Neural cell (in vitro differentiated cells): ENCODE measurements at regions not wholly inside any gene's neighbourhood (a gene's known extent, or its start where the extent isn't known, plus 50 kb on each side); places are given as distances from the start of the nearest gene placed in this dataset.

ENCODE experiments used
- EP300 ChIP-seq: fragments of 450-650 bp; conservative IDR thresholded peaks from 2 replicates; pipeline ENCODE4 v1.6.1; 2014; ENCODE audit warnings: antibody characterized with exemption, mild to moderate bottlenecking, moderate library complexity; ENCODE audit not compliant: poor library complexity, severe bottlenecking
- EZH2 ChIP-seq: fragments of 200-600, 300-800 bp; shearing (Covaris generic), sonication (generic); IDR thresholded peaks from 2 replicates; pipeline ENCODE4 v1.6.1; 2014; ENCODE audit warnings: antibody characterized with exemption, low read length, borderline replicate concordance, mild to moderate bottlenecking; ENCODE audit not compliant: insufficient read depth, poor library complexity, severe bottlenecking
- POLR2AphosphoS5 ChIP-seq: IDR thresholded peaks from 2 replicates; pipeline ENCODE4 v1.6.1; 2012
- RAD21 ChIP-seq: fragments of 450-650 bp; conservative IDR thresholded peaks from 2 replicates; pipeline ENCODE4 v1.6.1; 2014; ENCODE audit warnings: antibody characterized with exemption, mild to moderate bottlenecking, moderate library complexity
- TAF1 ChIP-seq: IDR thresholded peaks from 2 replicates; pipeline ENCODE4 v1.6.1; 2012; ENCODE audit warnings: low read depth
- TF ChIP-seq, protein P1 (sequence below): fragments of 450-650 bp; IDR thresholded peaks from 2 replicates; pipeline ENCODE4 v1.5.1; 2014; ENCODE audit warnings: antibody characterized with exemption, mild to moderate bottlenecking, moderate library complexity; ENCODE audit not compliant: poor library complexity, severe bottlenecking

DNA sequence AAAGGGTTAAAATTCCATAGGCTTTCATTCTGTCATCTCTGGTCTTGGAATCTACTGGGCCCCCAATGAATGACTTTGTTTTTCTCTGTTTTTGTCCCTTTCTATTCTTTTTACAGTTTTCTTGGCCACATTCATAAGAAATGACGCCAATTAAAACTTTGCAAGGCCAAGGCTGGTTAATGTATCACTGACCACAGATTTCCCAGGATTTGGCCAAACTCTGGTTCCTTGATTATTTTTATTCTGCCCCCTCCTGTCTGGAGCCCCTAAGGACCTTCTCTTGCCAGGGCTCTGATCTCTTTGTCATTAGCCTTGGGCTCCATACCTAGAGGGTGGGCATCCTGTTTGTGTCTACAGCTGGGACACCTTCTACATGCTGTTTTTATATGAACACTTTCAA is 388.9 kb upstream of the PAPPA start:
- TF ChIP-seq TAF1, result no peak
- TF ChIP-seq, protein P1, sequence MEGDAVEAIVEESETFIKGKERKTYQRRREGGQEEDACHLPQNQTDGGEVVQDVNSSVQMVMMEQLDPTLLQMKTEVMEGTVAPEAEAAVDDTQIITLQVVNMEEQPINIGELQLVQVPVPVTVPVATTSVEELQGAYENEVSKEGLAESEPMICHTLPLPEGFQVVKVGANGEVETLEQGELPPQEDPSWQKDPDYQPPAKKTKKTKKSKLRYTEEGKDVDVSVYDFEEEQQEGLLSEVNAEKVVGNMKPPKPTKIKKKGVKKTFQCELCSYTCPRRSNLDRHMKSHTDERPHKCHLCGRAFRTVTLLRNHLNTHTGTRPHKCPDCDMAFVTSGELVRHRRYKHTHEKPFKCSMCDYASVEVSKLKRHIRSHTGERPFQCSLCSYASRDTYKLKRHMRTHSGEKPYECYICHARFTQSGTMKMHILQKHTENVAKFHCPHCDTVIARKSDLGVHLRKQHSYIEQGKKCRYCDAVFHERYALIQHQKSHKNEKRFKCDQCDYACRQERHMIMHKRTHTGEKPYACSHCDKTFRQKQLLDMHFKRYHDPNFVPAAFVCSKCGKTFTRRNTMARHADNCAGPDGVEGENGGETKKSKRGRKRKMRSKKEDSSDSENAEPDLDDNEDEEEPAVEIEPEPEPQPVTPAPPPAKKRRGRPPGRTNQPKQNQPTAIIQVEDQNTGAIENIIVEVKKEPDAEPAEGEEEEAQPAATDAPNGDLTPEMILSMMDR, result no peak
- no peak for TF ChIP-seq RAD21
- TF ChIP-seq EP300, result no peak
- TF ChIP-seq POLR2AphosphoS5, result no peak
- no peak for TF ChIP-seq EZH2
